SK-N-SH treated with all-trans-retinoic acid at 6 μM for 48 hours (cell line): ENCODE measurements at regions not wholly inside any gene's neighbourhood (a gene's known extent, or its start where the extent isn't known, plus 50 kb on each side); places are given as distances from the start of the nearest gene placed in this dataset.

Source experiments
- ATAC-seq: fragments of 200-7000 bp; cut with Tn5 transposase; 3 replicates; pipeline ENCODE4 v1.9.1; 2020; ENCODE audit warnings: mild to moderate bottlenecking, moderate library complexity
- ARNTL ChIP-seq: fragments of 450-650 bp; formaldehyde crosslinking; IDR thresholded peaks from 2 replicates; pipeline ENCODE4 v1.5.0; 2020; ENCODE audit warnings: low read depth, mild to moderate bottlenecking, moderate library complexity, borderline replicate concordance
- BACH2 ChIP-seq: fragments of 250-450 bp; sonication (Bioruptor Pico); IDR thresholded peaks from 2 replicates; pipeline ENCODE4 v1.9.0; 2021; ENCODE audit warnings: mild to moderate bottlenecking, borderline replicate concordance
- CREB5 ChIP-seq: fragments of 250-450 bp; sonication (Bioruptor Pico); IDR thresholded peaks from 2 replicates; pipeline ENCODE4 v1.5.1; 2020; ENCODE audit warnings: low read depth, mild to moderate bottlenecking, moderate library complexity
- CSDC2 ChIP-seq: fragments of 250-450 bp; sonication (Bioruptor Pico); IDR thresholded peaks from 2 replicates; pipeline ENCODE4 v1.5.0; 2020; ENCODE audit warnings: mild to moderate bottlenecking, moderate library complexity
- CSRNP3 ChIP-seq: fragments of 250-450 bp; sonication (Bioruptor Pico); IDR thresholded peaks from 2 replicates; pipeline ENCODE4 v1.5.1; 2021; ENCODE audit warnings: mild to moderate bottlenecking, moderate library complexity
- ESRRG ChIP-seq: fragments of 250-450 bp; sonication (Bioruptor Pico); IDR thresholded peaks from 2 replicates; pipeline ENCODE4 v1.6.1; 2021; ENCODE audit warnings: mild to moderate bottlenecking
- GLIS3 ChIP-seq: fragments of 250-450 bp; sonication (Bioruptor Pico); IDR thresholded peaks from 2 replicates; pipeline ENCODE4 v1.5.0; 2020; ENCODE audit warnings: mild to moderate bottlenecking, moderate library complexity
- ISL1 ChIP-seq: fragments of 250-450 bp; sonication (Bioruptor Pico); IDR thresholded peaks from 2 replicates; pipeline ENCODE4 v2.1.2; 2022; ENCODE audit warnings: mild to moderate bottlenecking, moderate library complexity
- OSR1 ChIP-seq: fragments of 250-450 bp; sonication (Bioruptor Pico); IDR thresholded peaks from 2 replicates; pipeline ENCODE4 v1.8.0; 2022; ENCODE audit warnings: moderate library complexity, mild to moderate bottlenecking, inconsistent platforms
- PPARA ChIP-seq: fragments of 250-450 bp; sonication (Bioruptor Pico); IDR thresholded peaks from 2 replicates; pipeline ENCODE4 v1.5.0; 2020; ENCODE audit warnings: mild to moderate bottlenecking, borderline replicate concordance
- RARB ChIP-seq: fragments of 250-450 bp; sonication (Bioruptor Pico); IDR thresholded peaks from 2 replicates; pipeline ENCODE4 v1.8.0; 2021; ENCODE audit warnings: mild to moderate bottlenecking, moderate library complexity
- TCF4 ChIP-seq: fragments of 250-450 bp; sonication (Bioruptor Pico); IDR thresholded peaks from 2 replicates; pipeline ENCODE4 v1.8.0; 2021; ENCODE audit warnings: mild to moderate bottlenecking, moderate library complexity, borderline replicate concordance
- TOX ChIP-seq: fragments of 250-450 bp; sonication (Bioruptor Pico); IDR thresholded peaks from 2 replicates; pipeline ENCODE4 v1.8.0; 2021; ENCODE audit warnings: mild to moderate bottlenecking, moderate library complexity, borderline replicate concordance
- TSHZ2 ChIP-seq: fragments of 250-450 bp; sonication (Bioruptor Pico); IDR thresholded peaks from 2 replicates; pipeline ENCODE4 v1.5.0; 2020; ENCODE audit warnings: mild to moderate bottlenecking, moderate library complexity
- ZC3H10 ChIP-seq: fragments of 250-450 bp; sonication (Bioruptor Pico); IDR thresholded peaks from 2 replicates; pipeline ENCODE4 v1.5.1; 2021; ENCODE audit warnings: mild to moderate bottlenecking, moderate library complexity
- ZFP3 ChIP-seq: fragments of 250-450 bp; sonication (Bioruptor Pico); IDR thresholded peaks from 2 replicates; pipeline ENCODE4 v1.5.0; 2020; ENCODE audit warnings: mild to moderate bottlenecking, moderate library complexity
- ZFP30 ChIP-seq: fragments of 450-650 bp; formaldehyde crosslinking; IDR thresholded peaks from 2 replicates; pipeline ENCODE4 v1.5.0; 2022; ENCODE audit warnings: mild to moderate bottlenecking, moderate library complexity
- ZNF565 ChIP-seq: fragments of 450-650 bp; formaldehyde crosslinking; conservative IDR thresholded peaks from 2 replicates; pipeline ENCODE4 v1.5.0; 2020; ENCODE audit warnings: low read depth, mild to moderate bottlenecking, moderate library complexity
- ZNF70 ChIP-seq: fragments of 450-650 bp; formaldehyde crosslinking; IDR thresholded peaks from 2 replicates; pipeline ENCODE4 v1.5.0; 2020; ENCODE audit warnings: mild to moderate bottlenecking, moderate library complexity
- ZNF8 ChIP-seq: fragments of 450-650 bp; formaldehyde crosslinking; IDR thresholded peaks from 2 replicates; pipeline ENCODE4 v1.5.0; 2020; ENCODE audit warnings: mild to moderate bottlenecking, moderate library complexity
- TF ChIP-seq, protein P1 (sequence below): fragments of 250-450 bp; sonication (Bioruptor Pico); IDR thresholded peaks from 2 replicates; pipeline ENCODE4 v1.8.0; 2020; ENCODE audit warnings: mild to moderate bottlenecking, moderate library complexity, borderline replicate concordance

- ATAC-seq, result no peak
- TF ChIP-seq ARNTL (CRISPR knock-in tag) (no peak), TOX (CRISPR knock-in tag) (no peak), CSDC2 (CRISPR knock-in tag) (no peak), GLIS3 (CRISPR knock-in tag) (no peak), PPARA (CRISPR knock-in tag) (no peak), TCF4 (CRISPR knock-in tag) (no peak), OSR1 (no peak), CSRNP3 (CRISPR knock-in tag) (no peak), BACH2 (CRISPR knock-in tag) (no peak), ZFP30 (CRISPR knock-in tag) (no peak), ZNF8 (CRISPR knock-in tag) (no peak), TSHZ2 (CRISPR knock-in tag) (no peak), ESRRG (CRISPR knock-in tag) (no peak), RARB (CRISPR knock-in tag) (no peak), ZNF565 (CRISPR knock-in tag) (no peak), ZFP3 (CRISPR knock-in tag) (no peak), ISL1 (no peak), CREB5 (CRISPR knock-in tag) (no peak), ZNF70 (no peak)
- TF ChIP-seq, protein P1, sequence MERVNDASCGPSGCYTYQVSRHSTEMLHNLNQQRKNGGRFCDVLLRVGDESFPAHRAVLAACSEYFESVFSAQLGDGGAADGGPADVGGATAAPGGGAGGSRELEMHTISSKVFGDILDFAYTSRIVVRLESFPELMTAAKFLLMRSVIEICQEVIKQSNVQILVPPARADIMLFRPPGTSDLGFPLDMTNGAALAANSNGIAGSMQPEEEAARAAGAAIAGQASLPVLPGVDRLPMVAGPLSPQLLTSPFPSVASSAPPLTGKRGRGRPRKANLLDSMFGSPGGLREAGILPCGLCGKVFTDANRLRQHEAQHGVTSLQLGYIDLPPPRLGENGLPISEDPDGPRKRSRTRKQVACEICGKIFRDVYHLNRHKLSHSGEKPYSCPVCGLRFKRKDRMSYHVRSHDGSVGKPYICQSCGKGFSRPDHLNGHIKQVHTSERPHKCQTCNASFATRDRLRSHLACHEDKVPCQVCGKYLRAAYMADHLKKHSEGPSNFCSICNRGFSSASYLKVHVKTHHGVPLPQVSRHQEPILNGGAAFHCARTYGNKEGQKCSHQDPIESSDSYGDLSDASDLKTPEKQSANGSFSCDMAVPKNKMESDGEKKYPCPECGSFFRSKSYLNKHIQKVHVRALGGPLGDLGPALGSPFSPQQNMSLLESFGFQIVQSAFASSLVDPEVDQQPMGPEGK (CRISPR knock-in tag), result no peak
Observed at GRCh38 chr9:107541523-107541922, 52.0 kb upstream of the KLF4 start.

- ATAC-seq, result no peak
- TF ChIP-seq TSHZ2 (CRISPR knock-in tag) (no peak), ZC3H10 (CRISPR knock-in tag) (no peak), CREB5 (CRISPR knock-in tag) (no peak), PPARA (CRISPR knock-in tag) (no peak), ARNTL (CRISPR knock-in tag) (no peak), TCF4 (CRISPR knock-in tag) (no peak), ZFP3 (CRISPR knock-in tag) (no peak), RARB (CRISPR knock-in tag) (no peak), ZFP30 (CRISPR knock-in tag) (no peak), ZNF8 (CRISPR knock-in tag) (no peak)
- TF ChIP-seq, protein P1 (CRISPR knock-in tag), result no peak
Observed at GRCh38 chr9:107540164-107540561, 50.6 kb upstream of the KLF4 start.
